C4-2B (cell line): ENCODE measurements at regions not wholly inside any gene's neighbourhood (a gene's known extent, or its start where the extent isn't known, plus 50 kb on each side); places are given as distances from the start of the nearest gene placed in this dataset.

Experiments used
- ZFX ChIP-seq: fragments of 450-650 bp; IDR thresholded peaks from 2 replicates; pipeline ENCODE4 v1.6.1; 2017
- TF ChIP-seq, protein P1 (sequence below): fragments of 450-650 bp; conservative IDR thresholded peaks from 2 replicates; pipeline ENCODE4 v1.5.1; 2017; ENCODE audit warnings: mild to moderate bottlenecking

DNA sequence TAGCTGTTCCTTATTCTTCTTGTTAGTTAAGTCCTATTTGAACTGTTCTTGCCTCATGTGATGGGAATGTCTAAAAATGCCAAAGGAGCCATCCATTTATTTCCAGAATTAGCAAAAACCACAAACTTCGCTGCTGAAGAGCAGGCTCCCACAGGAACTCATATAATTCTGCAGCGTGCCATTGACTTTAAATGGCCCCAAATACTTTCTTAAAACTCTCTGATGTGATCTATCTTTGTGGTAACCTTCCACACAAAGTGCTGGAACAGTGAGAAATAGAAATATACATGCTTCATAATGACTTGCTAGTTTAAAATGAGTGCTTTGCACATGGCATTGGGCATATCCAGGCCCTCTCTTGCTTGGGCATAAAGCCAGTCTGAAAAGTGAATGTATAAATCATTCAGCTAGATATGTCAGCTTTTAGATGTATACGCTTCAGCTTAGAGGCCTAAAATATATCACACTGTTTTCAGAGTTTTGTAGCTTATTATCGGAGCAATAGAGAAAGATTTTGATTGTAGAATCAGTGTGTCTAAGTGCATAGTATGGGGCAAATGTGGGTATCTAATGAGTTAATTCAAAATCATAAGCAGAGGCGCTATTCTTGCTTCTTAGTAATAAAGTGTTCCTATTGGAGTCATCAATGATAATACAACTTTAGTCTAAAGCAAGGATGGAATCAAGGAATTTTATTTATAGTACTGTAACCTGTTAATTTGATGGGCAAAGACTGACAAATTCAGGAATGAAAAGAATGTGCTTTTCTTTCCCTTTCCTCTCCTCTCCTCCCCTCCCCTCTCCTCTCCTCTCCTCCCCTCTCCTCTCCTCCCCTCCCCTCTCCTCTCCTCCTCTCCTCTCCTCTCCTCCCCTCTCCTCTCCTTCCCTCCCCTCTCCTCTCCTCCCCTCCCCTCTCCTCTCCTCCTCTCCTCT lies 392.2 kb upstream of the ZFP42 start:
- TF ChIP-seq, protein P1, sequence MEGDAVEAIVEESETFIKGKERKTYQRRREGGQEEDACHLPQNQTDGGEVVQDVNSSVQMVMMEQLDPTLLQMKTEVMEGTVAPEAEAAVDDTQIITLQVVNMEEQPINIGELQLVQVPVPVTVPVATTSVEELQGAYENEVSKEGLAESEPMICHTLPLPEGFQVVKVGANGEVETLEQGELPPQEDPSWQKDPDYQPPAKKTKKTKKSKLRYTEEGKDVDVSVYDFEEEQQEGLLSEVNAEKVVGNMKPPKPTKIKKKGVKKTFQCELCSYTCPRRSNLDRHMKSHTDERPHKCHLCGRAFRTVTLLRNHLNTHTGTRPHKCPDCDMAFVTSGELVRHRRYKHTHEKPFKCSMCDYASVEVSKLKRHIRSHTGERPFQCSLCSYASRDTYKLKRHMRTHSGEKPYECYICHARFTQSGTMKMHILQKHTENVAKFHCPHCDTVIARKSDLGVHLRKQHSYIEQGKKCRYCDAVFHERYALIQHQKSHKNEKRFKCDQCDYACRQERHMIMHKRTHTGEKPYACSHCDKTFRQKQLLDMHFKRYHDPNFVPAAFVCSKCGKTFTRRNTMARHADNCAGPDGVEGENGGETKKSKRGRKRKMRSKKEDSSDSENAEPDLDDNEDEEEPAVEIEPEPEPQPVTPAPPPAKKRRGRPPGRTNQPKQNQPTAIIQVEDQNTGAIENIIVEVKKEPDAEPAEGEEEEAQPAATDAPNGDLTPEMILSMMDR: no peak
- TF ChIP-seq ZFX: no peak
